ENCODE measurements at regions not wholly inside any gene's neighbourhood (a gene's known extent, or its start where the extent isn't known, plus 50 kb on each side); places are given as distances from the start of the nearest gene placed in this dataset.

- H3K4me1 ChIP-seq (ENCODE audit: insufficient read depth) = no peaks in the 10 kb centered on the region; the same call in 1 of the 2 replicates
These were observed 463.1 kb downstream of the EPM2A start for GRCh38 chr6:145272246-145272645.

More at GRCh38 chr6:145272246-145272645, 463.1 kb downstream of the EPM2A start:
- TF ChIP-seq ZNF114 (CRISPR knock-in tag; IDR thresholded peaks at IDR 0.05) (no peak), CTCF (conservative IDR thresholded peaks at IDR 0.05; ENCODE audit: low read depth in 2 of 2) (no peak), ZNF331 (CRISPR knock-in tag; IDR thresholded peaks at IDR 0.05; ENCODE audit: low read depth) (no peak), JUNB (IDR thresholded peaks at IDR 0.05; ENCODE audit: unreplicated experiment) (no peak), REST (IDR thresholded peaks at IDR 0.05; ENCODE audit: unreplicated experiment) (no peak), POLR2AphosphoS5 (IDR thresholded peaks at IDR 0.05; ENCODE audit: low read depth) (no peak), NANOG (IDR thresholded peaks at IDR 0.05; ENCODE audit: borderline replicate concordance) (no peak), STAT1 (IDR thresholded peaks at IDR 0.05; ENCODE audit: unreplicated experiment) (no peak), CREB1 (CRISPR knock-in tag; IDR thresholded peaks at IDR 0.05; ENCODE audit: low read depth) (no peak)
- TF ChIP-seq, protein P1, sequence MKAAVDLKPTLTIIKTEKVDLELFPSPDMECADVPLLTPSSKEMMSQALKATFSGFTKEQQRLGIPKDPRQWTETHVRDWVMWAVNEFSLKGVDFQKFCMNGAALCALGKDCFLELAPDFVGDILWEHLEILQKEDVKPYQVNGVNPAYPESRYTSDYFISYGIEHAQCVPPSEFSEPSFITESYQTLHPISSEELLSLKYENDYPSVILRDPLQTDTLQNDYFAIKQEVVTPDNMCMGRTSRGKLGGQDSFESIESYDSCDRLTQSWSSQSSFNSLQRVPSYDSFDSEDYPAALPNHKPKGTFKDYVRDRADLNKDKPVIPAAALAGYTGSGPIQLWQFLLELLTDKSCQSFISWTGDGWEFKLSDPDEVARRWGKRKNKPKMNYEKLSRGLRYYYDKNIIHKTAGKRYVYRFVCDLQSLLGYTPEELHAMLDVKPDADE (IDR thresholded peaks at IDR 0.05) = no peak
- Mint-ChIP-seq H3K9me3 (no peaks in the 10 kb centered on the region), H3K27me3 (ENCODE audit: insufficient read depth, low read depth, poor library complexity) (no peaks in the 10 kb centered on the region), H3K4me3 (no peak overlapping the region), H3K36me3 (ENCODE audit: low read depth) (no peaks in the 10 kb centered on the region), H3K27ac (no peak overlapping the region), H3K4me1 (no peaks in the 10 kb centered on the region; the same call in 1 of the 3 replicates)
- DNase-seq (ENCODE audit: low spot score) (no peak), ATAC-seq (no peak)
- Histone ChIP-seq H3K27me3 (ENCODE audit: insufficient read depth) (no peaks in the 10 kb centered on the region), H3K27ac (ENCODE audit: low read depth) (no peak overlapping the region), H3K4me3 (no peak overlapping the region), H3K9me2 (ENCODE audit: insufficient read depth) (no peaks in the 10 kb centered on the region), H3K4me2 (no peak overlapping the region), H3F3A (replicated peaks; ENCODE audit: low read depth) (no peaks in the 10 kb centered on the region), H4K20me1 (replicated peaks; ENCODE audit: insufficient read depth) (no peaks in the 10 kb centered on the region), H3K79me2 (replicated peaks; ENCODE audit: insufficient read depth) (no peaks in the 10 kb centered on the region), H2AFZ (0 out of 2 replicates have a peak overlapping the region, but pooled peaks have one; percentile 34), H3K36me3 (ENCODE audit: insufficient read depth) (no peaks in the 10 kb centered on the region)

All from GM23338 (cell line).